Fibroblast of skin of right biceps (primary cell): ENCODE measurements at regions not wholly inside any gene's neighbourhood (a gene's known extent, or its start where the extent isn't known, plus 50 kb on each side); places are given as distances from the start of the nearest gene placed in this dataset.
"Not testable (repeated sequence)": the region's sequence is repeated elsewhere in the genome, so short reads cannot be mapped to it uniquely, and the experiment has no call there.

ENCODE experiments used
- DNase-seq: peaks from one replicate; pipeline ENCODE4 v3.0.0-alpha.2; 2013

DNA sequence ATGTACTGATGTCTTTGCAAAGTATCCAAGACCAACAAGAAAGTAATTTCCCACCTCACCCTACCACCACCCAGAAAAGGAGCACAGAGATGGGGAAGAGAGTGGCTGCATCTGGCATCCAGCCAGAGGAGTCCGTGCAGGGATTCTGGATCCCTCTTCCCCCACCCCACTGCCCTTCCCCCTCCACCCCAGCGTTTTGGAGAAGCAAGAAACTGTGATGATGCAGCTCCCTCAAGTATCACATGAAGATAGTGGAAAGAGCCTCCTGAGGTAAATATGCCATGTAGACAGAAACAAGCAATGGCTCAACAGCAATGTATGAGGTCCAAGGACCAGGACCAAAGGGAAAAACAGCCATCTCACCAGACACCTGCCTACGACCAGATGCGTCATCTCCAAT is 153.8 kb downstream of the DEPDC1B start:
- DNase-seq, result no peak

- DNase-seq, result no peak
Observed at GRCh38 chr5:60545551-60545950, 154.4 kb downstream of the DEPDC1B start.

DNA sequence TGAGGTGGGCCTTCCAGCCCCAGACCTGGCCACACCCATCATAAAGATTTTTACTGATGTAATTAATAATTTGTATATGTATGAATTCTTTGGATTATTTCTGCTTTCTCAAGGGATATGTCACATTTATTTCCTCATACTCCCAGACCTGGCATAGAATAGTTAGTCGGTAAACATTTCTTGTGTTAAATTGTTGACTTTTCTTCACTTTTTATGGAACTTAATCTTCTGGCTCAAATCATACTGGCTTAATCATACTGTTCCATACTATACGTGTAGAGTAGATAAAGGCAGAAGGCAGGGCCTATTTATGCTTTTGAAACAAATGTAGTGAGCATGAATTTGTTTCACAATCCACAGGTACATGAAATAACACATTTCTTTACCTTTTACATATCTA is 155.8 kb downstream of the DEPDC1B start:
- no peak for DNase-seq

- peak; percentile 63 for DNase-seq
Observed at GRCh38 chr5:60541980-60542379, 158.0 kb downstream of the DEPDC1B start.

- DNase-seq, result peak; percentile 77
Observed at GRCh38 chr5:60540856-60541805, 158.8 kb downstream of the DEPDC1B start.

GRCh38 chr5:60538955-60539866 is 160.8 kb downstream of the DEPDC1B start:
- DNase-seq, result peak; percentile 36

- DNase-seq, result no peak
Observed at GRCh38 chr5:60538426-60538825, 161.5 kb downstream of the DEPDC1B start.

DNA sequence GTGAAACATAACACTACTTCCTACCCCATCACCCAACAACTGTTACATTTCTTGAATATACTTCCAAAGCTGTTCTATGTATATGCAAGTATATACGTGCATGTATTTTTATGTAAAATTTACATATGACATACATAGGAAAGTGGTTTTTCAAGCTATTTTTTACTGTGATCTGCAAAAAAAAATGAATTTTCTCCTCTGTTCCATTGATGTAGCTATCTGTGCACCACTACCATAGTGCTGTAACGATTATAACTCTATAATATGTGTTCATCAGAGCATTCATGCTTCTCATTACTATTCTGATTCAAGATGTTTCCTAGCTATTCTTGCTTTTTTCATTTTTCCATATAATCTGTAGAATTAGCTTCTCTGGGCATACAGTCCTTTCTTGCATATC is 164.0 kb downstream of the DEPDC1B start:
- DNase-seq, result no peak

GRCh38 chr5:60535198-60535597 is 164.8 kb downstream of the DEPDC1B start:
- no peak for DNase-seq

DNA sequence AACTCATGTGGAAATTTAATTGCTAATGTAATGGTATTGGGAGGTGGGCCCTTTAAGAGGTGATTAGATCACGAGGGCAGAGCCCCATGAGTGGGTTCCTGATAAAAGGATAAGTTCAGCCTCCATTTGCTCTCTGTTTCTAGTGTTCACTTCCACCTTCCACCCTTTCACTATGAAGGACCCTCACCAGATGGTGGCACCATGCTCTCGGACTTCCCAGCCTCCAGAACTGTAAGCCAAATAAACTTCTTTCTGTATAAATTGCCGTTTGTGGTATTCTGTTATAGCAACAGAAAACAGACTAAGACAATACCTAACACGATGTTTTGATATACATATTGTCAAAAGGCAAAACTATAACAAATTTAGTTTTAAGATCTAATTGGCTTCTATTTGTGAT is 166.2 kb downstream of the DEPDC1B start:
- no peak for DNase-seq

DNA sequence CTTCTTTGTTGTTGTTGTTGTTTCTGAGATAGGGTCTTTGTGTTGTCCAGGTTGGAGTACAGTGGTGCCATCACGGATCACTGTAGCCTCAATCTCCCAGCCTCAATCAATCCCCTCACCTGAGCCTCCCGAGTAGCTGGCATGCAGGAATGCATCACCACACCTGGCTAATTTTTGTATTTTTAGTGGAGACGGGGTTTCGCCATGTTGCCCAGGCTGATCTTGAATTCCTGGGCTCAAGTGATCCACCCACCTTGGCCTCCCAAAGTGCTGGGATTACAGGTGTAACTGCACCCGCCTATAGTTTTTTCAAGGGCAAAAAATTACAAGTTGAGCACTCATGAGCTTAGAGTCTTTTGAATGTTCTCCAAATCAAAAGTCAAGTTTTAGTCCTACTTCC is 167.2 kb downstream of the DEPDC1B start:
- not testable (repeated sequence) for DNase-seq

DNA sequence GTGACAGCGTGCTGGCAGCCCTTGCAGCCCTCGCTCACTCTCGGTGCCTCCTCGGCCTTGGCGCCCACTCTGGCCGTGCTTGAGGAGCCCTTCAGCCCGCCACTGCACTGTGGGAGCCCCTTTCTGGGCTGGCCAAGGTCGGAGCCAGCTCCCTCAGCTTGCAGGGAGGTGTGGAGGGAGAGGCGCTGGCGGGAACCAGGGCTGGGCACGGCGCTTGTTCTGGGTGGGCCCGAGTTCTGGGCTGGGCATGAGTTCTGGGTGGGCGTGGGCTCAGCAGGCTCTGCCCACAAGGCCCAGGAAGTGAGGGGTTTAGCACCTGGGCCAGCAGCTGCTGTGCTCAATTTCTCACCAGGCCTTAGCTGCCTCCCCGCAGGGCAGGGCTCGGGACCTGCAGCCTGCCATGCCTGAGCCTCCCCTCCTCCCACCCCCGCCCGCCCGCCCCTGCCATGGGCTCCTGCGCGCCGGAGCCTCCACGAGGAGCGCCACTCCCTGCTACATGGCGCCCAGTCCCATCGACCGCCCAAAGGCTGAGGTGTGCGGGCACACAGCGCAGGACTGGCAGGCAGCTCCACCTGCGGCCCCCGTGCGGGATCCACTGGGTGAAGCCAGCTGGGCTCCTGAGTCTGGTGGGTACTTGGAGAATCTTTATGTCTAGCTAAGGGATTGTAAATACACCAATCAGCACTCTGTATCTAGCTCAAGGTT is 169.7 kb downstream of the DEPDC1B start:
- not testable (repeated sequence) for DNase-seq

DNA sequence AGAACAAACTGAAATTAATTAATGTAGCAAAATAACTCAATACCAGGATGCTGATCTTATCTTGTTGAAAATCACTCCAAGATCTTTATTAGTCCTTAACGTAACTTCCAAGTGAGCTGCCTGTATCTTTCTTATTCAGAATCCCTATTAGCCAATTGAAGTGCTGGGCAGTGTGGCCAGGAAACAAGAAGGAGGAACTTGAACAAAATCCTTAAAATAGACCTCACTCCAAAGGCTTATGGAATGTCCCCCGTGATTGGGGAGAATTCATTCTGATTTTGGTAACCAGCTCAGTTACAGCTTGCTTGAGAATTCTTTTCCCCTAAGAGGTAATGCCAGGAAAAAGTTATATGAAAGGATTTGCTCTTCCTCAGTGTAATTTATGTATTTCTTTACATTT is 171.0 kb downstream of the DEPDC1B start:
- DNase-seq, result no peak

- no peak for DNase-seq
Observed at GRCh38 chr5:60527072-60527471, 172.9 kb downstream of the DEPDC1B start.

- no peak for DNase-seq
Observed at GRCh38 chr5:60526336-60526875, 173.6 kb downstream of the DEPDC1B start.

- peak; percentile 82 for DNase-seq
Observed at GRCh38 chr5:60522292-60522905, 177.6 kb downstream of the DEPDC1B start.

DNA sequence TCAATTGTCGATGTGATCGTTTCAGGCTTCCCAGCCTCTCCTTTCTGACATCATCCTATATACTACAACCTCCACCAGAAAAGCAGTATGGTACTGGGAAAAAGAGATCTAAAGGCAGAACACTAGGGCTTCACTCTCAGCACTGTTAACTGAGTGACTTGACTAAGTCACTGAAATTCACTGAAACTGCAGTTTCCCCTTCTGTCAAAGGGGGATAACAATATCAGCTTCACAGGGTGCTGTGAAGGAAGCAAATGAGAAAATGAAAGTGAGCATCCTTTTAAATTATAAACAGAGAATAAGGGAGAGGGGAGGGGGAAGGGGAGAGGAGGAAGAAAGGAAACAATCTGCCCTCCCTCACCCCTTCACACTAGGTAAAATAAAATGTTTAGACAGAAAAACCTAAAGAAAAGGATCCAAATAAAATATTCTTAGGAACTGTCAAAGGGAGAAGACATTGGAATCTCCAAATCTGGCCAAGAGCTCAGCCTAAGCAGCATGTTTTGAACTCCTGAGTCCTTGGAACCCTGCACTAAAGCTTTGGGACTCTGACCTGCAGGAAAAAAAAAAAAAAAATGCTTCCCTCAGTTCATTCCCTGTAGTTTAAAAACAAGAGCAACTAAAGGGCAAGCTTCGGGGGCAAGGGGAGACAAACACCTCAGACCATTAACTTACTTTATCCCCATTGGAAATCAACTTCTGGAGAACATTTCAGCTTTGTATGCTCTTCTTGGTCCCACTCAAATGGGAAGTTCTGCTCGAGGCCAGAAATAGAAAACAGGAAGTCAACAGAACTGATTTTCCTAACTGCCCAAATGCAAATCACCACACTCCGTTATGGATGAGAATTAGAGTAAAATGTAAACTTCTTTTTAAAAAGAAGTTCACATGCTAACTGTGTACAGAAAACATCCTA is 178.3 kb downstream of the DEPDC1B start:
- DNase-seq, result peak; percentile 6

DNA sequence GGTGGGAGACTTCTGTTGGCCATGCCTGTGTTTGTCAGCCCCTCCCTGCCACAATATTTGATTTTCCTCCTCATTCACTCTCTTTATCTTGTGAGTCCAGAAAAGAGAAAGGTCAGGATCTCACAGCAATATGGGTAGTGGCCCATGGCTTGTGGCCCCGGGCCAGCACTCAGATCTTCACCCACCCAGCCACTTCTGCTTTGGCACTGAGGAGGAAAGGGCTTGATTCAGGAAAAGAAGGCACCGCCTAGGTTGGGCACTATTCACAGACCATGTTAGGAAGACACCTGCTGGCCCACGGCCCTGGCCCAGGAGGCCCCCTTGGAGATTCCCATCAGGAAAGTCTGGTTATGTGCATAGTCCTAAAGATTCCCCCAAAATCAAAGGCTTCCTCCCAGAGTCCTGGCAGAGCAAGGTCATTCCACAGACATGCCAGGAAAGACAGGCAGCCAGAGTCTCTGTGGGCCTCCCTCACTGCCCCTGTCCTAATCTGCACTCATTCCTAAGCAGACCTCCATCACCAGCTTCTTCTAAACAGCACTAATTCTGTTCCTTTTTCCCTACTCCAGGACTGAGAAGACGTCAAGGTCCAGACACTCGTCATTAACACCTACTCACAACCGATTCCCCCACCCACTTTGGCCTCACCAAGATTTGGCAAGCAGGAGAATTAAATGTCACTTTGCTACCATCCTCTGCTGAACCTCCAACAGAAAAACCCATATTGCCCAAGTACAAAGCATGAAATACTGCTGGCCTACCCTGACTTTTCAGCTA is 179.3 kb downstream of the DEPDC1B start:
- no peak for DNase-seq

DNA sequence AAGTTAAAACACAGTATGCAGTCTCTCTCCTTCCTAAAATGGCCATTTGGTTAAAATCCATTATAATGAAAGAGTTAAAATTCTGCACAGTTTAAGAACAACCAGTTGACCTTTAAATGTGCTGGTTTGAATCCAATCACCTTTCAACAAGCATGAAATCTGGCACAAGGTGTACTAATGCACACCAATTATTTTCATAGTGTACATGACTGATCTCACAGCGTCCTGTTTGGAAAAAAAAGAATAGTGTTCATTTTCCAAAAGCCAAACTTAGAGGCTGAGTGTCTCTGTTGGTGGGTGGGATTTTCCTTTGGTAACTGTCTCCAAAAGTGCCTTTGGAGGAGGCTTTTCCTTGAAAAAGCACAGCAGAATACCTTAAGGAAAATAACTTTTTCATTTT is 180.6 kb downstream of the DEPDC1B start:
- DNase-seq, result no peak

GRCh38 chr5:60517850-60518249 is 182.1 kb downstream of the DEPDC1B start:
- DNase-seq, result no peak
